GM23248 (cell line): ENCODE measurements at regions not wholly inside any gene's neighbourhood (a gene's known extent, or its start where the extent isn't known, plus 50 kb on each side); places are given as distances from the start of the nearest gene placed in this dataset.

Source experiments
- DNase-seq: peaks from one replicate; pipeline ENCODE4 v3.0.0-alpha.2; 2015
- H2AFZ ChIP-seq: fragments of 200-600 bp; sonication (generic); 2 replicates; pipeline ENCODE4 v1.6.1; 2016; ENCODE audit warnings: antibody characterized with exemption
- H3F3A ChIP-seq: fragments of 200-600 bp; sonication (generic); 2 replicates; pipeline ENCODE4 v1.6.1; 2016; ENCODE audit warnings: mild to moderate bottlenecking, antibody characterized with exemption, mixed run types; ENCODE audit not compliant: insufficient read depth
- H3K27ac ChIP-seq: fragments of 200-600 bp; sonication (generic); 2 replicates; pipeline ENCODE4 v1.5.1; 2016; ENCODE audit warnings: mild to moderate bottlenecking
- H3K27me3 ChIP-seq: fragments of 200-600 bp; sonication (generic); replicated peaks from 2 replicates; pipeline ENCODE4 v1.6.1; 2016; ENCODE audit warnings: mild to moderate bottlenecking; ENCODE audit not compliant: insufficient read depth
- H3K36me3 ChIP-seq: fragments of 200-600 bp; sonication (generic); 2 replicates; pipeline ENCODE4 v1.6.1; 2016; ENCODE audit warnings: low read depth, mild to moderate bottlenecking
- H3K4me1 ChIP-seq: fragments of 200-600 bp; sonication (generic); 2 replicates; pipeline ENCODE4 v1.6.1; 2016; ENCODE audit warnings: mild to moderate bottlenecking; ENCODE audit not compliant: insufficient read depth
- H3K4me2 ChIP-seq: fragments of 200-600 bp; sonication (generic); one replicate; pipeline ENCODE4 v1.6.1; 2016; ENCODE audit warnings: mild to moderate bottlenecking; ENCODE audit not compliant: unreplicated experiment
- H3K4me3 ChIP-seq: fragments of 200-600 bp; sonication (generic); 2 replicates; pipeline ENCODE4 v1.5.1; 2016; ENCODE audit warnings: mild to moderate bottlenecking
- H3K79me2 ChIP-seq: fragments of 200-600 bp; sonication (generic); 2 replicates; pipeline ENCODE4 v1.6.1; 2016; ENCODE audit warnings: mild to moderate bottlenecking; ENCODE audit not compliant: insufficient read depth
- H3K9ac ChIP-seq: fragments of 200-600 bp; sonication (generic); 2 replicates; pipeline ENCODE4 v1.6.1; 2016; ENCODE audit warnings: mild to moderate bottlenecking
- H3K9me2 ChIP-seq: fragments of 200-600 bp; sonication (generic); 2 replicates; pipeline ENCODE4 v1.6.1; 2016; ENCODE audit warnings: mixed run types, mild to moderate bottlenecking, moderate library complexity; ENCODE audit not compliant: insufficient read depth
- H3K9me3 ChIP-seq: fragments of 200-600 bp; sonication (generic); one replicate; pipeline ENCODE4 v1.6.1; 2017; ENCODE audit warnings: low read depth
- H4K20me1 ChIP-seq: fragments of 200-600 bp; sonication (generic); 2 replicates; pipeline ENCODE4 v1.6.0; 2016; ENCODE audit not compliant: insufficient read depth
- EZH2 ChIP-seq: fragments of 200-600 bp; sonication (generic); IDR thresholded peaks from 2 replicates; pipeline ENCODE4 v1.6.1; 2018; ENCODE audit warnings: antibody characterized with exemption, mild to moderate bottlenecking; ENCODE audit not compliant: insufficient read depth, poor library complexity, severe bottlenecking
- EZH2phosphoT487 ChIP-seq: fragments of 200-600 bp; sonication (generic); IDR thresholded peaks from 2 replicates; pipeline ENCODE4 v1.6.1; 2018; ENCODE audit warnings: antibody characterized with exemption, moderate library complexity, mild to moderate bottlenecking, low read depth; ENCODE audit not compliant: insufficient read depth
- WGBS, 2 experiments: methylation state at CpG; one replicate each; pipeline ENCODE4 v1.1.6; 2015 to 2017; ENCODE audit warnings: low lambda C conversion rate in 2 of 2, low coverage in 1 of 2; ENCODE audit errors: missing lambda C conversion rate in 2 of 2; 5-methylcytosine and 5-hydroxymethylcytosine counted together
- in situ Hi-C: fragments of 300-500 bp; cut with MboI; formaldehyde crosslinking; loops from 2 replicates; pipeline ENCODE4 v1.15.0; 2020

- H3K9me2 ChIP-seq = no peaks in the 10 kb centered on the region
- no peaks in the 10 kb centered on the region for H3F3A ChIP-seq
- no peak overlapping the region for H2AFZ ChIP-seq
- DNase-seq = no peak
- H3K9ac ChIP-seq = no peak overlapping the region
- in situ Hi-C loops = no loop called here
- H3K27me3 ChIP-seq = no peaks in the 10 kb centered on the region
- TF ChIP-seq EZH2phosphoT487 (no peak), EZH2 (no peak)
- H3K36me3 ChIP-seq = no peaks in the 10 kb centered on the region
- no peaks in the 10 kb centered on the region for H4K20me1 ChIP-seq
- no peak overlapping the region for H3K4me3 ChIP-seq
- no peaks in the 10 kb centered on the region for H3K9me3 ChIP-seq
- no peaks in the 10 kb centered on the region for H3K4me1 ChIP-seq
- H3K79me2 ChIP-seq = no peaks in the 10 kb centered on the region
- 4 to 13% methylated on average over 1 of the region's 1 CpG for WGBS, 2 experiments
- H3K4me2 ChIP-seq = no peak overlapping the region
- H3K27ac ChIP-seq = no peak overlapping the region
Measured at GRCh38 chr5:104295991-104296390, 733.4 kb upstream of the NUDT12 start.

DNA sequence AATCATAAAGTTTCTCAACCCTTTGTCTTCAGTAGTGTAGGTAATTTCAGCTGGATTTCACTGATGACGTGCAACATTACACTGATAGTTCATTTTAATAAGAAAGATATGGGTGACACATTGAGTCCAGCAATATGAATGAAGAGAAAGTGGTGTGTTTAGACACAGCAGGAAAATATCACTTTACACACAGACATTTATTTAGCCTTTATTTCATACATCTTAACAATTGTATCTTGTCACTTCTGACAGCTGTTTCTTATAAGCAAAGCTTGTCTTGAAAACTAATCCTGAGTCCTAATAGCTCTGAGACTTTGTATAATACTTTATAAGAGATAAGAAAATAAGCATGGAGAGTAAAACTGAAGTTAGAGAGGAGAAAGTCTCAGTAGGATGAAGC is 720.5 kb upstream of the NUDT12 start:
- TF ChIP-seq EZH2 (no peak), EZH2phosphoT487 (no peak)

DNA sequence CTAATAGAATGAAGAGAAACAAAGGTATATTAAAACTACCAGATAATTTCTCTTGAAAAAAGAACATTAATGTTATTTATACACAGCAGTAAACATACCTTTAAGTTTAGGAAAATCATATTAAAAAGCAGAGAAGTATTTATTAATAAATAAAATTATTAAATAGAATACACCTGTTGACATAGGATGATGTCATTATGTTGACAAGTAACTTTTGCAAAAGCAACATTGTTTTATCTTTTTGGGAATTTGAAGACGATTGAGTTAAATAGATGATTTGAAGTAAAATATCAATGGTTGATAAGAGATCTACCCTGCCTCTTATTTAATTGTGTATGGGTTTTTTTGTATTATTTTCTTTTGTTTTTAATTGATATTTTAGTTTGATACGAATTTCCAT is 711.1 kb upstream of the NUDT12 start:
- Histone ChIP-seq H3K27me3 (no peaks in the 10 kb centered on the region), H3K9me3 (no peaks in the 10 kb centered on the region), H3K4me3 (no peak overlapping the region), H3K9ac (no peak overlapping the region), H3K4me2 (no peak overlapping the region), H2AFZ (no peak overlapping the region), H3F3A (no peaks in the 10 kb centered on the region), H4K20me1 (no peaks in the 10 kb centered on the region), H3K27ac (no peak overlapping the region), H3K4me1 (no peaks in the 10 kb centered on the region), H3K9me2 (no peaks in the 10 kb centered on the region), H3K79me2 (no peaks in the 10 kb centered on the region), H3K36me3 (no peaks in the 10 kb centered on the region)
- in situ Hi-C loops = no loop called here
- no peak for TF ChIP-seq EZH2
- TF ChIP-seq EZH2phosphoT487 = no peak
- 26 to 28% methylated on average over 2 of the region's 2 CpGs for WGBS, 2 experiments
- no peak for DNase-seq

More for the DNA sequence above, 720.5 kb upstream of the NUDT12 start:
- no peak overlapping the region for H2AFZ ChIP-seq
- H3K27me3 ChIP-seq = no peaks in the 10 kb centered on the region
- no peaks in the 10 kb centered on the region for H4K20me1 ChIP-seq
- WGBS, 2 experiments = 0 to 7% methylated on average over 1 of the region's 1 CpG
- no peak overlapping the region for H3K4me2 ChIP-seq
- no peaks in the 10 kb centered on the region for H3K79me2 ChIP-seq
- H3K36me3 ChIP-seq = no peaks in the 10 kb centered on the region
- H3K27ac ChIP-seq = no peak overlapping the region
- H3K9ac ChIP-seq = no peak overlapping the region
- DNase-seq = no peak
- no peaks in the 10 kb centered on the region for H3F3A ChIP-seq
- H3K4me3 ChIP-seq = no peak overlapping the region
- H3K4me1 ChIP-seq = no peaks in the 10 kb centered on the region
- peaks cover 4% of the 10 kb centered on the region for H3K9me3 ChIP-seq
- in situ Hi-C loops = no loop called here
- no peaks in the 10 kb centered on the region for H3K9me2 ChIP-seq

DNA sequence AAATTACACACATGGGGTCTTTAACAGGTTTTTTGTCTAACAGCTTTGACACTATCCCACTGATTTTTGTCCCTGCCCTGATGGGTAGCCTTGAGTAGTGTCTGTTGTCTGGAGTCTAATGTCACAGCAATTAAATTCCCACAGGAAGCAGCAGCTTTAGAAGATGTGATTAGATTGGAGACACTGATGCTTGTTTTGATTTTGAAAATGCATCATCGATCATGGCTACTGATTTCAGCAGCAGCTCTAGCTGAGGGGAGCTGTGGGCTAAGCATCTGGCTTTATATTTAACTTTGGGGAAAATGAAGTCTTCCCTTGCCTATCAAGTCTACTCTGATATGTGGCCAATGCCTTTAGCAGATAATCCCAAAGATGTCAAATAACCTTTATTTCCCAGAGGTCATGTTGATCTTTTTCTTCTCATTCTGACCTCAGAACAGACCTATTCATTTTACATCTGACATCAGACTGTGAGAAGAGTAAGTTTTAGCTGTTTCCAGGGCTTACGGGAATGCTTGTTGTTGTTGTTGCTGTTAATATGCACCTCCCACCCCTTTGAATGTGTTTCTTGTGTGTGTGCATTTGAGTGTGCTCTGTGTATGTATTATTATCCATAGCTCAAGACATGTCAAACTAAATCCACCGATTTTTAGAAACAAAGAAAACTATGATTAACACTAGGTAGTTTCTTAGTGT is 704.9 kb upstream of the NUDT12 start:
- DNase-seq = no peak
- Histone ChIP-seq H3K4me2 (no peak overlapping the region), H2AFZ (no peak overlapping the region), H3K9me2 (no peaks in the 10 kb centered on the region), H3F3A (no peaks in the 10 kb centered on the region), H3K9ac (no peak overlapping the region), H3K27me3 (no peaks in the 10 kb centered on the region), H3K9me3 (no peaks in the 10 kb centered on the region), H3K4me1 (no peaks in the 10 kb centered on the region), H3K79me2 (no peaks in the 10 kb centered on the region), H3K27ac (no peak overlapping the region), H4K20me1 (no peaks in the 10 kb centered on the region), H3K4me3 (no peak overlapping the region), H3K36me3 (no peaks in the 10 kb centered on the region)
- WGBS, 2 experiments = 23 to 34% methylated on average over 3 of the region's 3 CpGs
- in situ Hi-C loops = no loop called here
- TF ChIP-seq EZH2 = no peak
- TF ChIP-seq EZH2phosphoT487 = no peak
